Muscle of back (tissue), 3 donors: ENCODE measurements at regions not wholly inside any gene's neighbourhood (a gene's known extent, or its start where the extent isn't known, plus 50 kb on each side); places are given as distances from the start of the nearest gene placed in this dataset.
A peak's percentile ranks its signal among the peaks of the same experiment; 100 is the strongest.
"Not testable (repeated sequence)": the region's sequence is repeated elsewhere in the genome, so short reads cannot be mapped to it uniquely, and the experiment has no call there.

Source experiments
- DNase-seq, 3 donors: peaks; one replicate each; pipeline versions ENCODE4 v3.0.0 to v3.0.0-alpha.2; 2013

DNA sequence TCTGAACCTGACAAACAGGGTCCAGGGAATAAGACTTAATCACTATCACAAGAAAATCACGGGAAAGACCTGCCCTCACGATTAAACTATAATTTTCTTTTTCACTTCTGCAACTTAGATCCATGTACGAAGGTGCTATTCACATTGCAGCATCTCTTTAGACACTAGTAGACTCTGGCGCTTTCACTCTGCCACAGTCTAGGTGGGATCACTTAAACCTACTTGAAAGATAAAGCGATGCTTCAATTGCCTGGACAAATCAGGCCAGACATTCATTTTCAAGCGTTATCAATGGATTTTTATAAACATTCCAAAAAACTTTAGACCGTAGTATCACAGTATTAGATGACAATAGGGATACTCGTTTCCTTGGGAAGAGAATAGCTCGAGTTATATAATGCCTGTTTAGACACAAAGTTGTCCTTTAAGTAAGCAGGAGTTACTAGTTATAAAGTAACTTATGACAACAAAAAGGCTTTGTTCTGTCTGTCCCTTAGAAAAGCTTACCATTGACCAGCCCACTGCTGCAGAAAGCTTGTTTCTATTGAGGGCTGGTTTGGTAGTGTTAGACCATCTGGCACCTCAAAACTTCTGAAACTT is 367.3 kb downstream of the UTRN start:
- DNase-seq, result no peak

DNA sequence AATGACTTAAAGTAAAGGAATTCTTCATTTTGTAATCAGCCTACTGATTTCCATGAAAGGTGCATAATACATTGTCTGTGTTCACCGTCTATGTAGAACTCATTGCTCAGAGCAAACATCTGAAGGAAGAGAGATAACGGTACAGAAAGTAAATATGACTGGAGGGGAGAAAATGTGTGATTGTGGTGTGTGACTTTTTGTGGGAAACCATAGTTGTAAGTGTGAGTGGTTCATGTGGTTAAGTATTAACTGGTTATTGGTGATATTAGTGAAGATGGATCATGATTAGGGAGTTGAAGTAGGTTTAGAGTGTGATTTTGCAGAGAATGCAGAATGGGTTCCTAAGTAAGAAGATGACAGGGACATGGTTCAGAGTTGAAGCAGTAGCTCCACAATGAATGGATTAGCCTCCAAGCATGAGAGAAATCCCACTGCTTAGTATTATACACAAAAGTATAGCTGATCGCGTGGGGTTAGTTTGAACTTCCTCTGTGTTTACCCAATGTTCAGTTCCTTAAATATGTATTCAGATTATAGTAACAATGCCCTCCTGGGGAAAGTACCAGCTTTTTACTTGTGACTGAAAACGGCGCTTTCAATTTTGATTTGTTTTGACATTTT is 368.9 kb downstream of the UTRN start:
- DNase-seq, result no peak

DNA sequence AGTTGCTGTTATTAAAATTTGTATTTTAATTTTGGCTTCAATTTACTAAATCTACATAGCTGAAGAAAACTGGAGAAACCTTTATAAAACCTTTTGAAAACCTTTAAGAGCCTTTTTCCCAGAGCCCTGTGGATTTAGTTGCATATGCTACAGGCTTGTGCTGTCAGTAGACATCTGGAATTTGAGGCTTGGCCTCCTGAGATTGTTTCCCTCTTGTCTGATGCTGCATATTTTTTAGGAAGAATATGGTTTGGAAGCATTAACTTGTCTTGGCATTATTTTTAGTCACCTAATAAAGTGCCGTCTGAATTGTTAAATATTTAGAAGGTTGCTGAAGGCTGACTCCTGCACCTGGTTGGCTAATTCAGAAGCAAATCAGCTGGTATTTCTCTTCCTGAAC is 369.4 kb downstream of the UTRN start:
- peak in 1 of 3 donors; percentile 36 for DNase-seq

DNA sequence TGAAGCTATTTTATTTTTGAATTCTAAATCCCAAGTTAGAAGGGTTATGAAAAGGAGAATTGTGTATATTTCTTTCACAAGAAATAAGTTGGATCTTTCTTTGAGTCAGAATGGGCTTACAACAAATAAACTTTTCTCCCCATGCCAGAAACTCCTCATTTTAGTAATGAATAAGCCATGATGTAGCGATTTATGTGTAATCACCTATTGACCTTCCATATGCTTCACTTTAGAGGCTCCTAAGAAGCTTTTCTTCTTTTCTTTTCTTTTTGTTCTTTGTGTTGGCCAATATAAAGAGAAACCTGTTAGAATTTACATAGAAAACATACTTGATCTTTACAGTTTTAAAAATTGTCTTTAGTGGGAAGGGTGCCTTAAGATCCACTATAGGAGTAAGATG is 370.2 kb downstream of the UTRN start:
- no peak for DNase-seq

DNA sequence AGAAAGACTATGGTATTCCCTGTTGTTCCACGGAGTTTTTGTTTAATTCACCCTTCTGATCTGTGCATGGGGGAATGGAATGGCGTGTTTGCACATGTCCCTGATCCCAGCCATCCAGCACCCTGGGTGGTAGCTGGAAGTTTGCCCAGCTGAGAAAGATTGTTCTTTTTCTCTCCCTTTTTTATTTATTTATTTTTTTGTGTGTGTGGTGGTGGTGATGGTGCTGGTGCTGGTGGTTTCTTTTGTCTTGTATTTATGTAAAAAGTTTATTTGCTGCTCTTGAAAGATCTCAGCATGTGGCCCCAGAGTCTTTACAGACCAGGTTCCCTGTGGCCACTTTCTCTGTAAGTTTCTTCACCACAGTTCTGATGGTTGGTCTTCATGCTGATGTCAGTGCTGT is 372.6 kb downstream of the UTRN start:
- DNase-seq, result no peak

DNA sequence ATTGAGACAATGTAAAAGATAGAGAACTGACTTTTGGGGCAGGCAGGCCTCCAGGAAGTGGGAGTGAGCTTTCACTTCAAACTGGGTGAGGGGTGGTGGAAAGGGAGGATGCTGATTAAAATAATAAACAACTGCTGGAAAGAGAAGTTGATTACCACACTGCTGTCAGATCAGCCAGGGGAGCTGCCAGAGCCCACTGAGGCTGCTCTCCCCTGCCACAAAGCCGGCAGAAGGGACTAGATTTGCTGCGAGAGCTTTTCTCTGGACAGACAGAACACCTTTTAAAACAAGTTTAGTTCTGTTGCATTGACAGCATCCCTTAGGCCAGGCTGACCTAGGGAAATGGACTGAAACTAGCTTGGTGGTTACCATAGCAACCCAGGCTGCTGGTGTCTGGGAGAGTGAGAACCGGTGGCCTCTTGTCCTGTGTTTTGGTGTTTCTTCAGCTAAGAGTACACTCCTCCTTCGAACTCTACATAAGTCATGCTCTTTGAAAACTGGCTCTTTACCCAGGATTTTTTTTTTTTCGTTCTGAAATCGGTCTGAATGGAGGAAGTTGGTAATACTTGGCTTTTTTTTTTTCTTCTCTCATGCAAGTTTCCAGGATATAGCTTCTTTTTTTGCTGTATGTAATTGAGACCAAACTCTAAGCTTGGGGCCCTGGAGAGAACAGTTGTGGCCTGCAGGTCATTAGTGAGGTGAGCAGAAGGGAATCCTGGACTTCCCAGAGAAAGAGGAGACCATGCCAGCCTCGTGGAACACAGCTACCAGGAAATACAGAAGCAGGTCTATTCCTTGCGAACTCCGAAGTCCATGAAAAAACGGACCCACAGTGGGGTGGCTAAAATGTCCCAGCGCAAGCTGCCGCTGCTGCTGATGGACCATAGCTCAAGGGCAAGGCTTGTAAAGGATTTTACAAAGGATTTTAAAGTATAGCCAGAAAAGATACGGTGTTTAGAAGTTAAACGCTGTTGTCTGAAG is 374.4 kb downstream of the UTRN start:
- DNase-seq, result peak; percentile 16 to 74 (median 46)

DNA sequence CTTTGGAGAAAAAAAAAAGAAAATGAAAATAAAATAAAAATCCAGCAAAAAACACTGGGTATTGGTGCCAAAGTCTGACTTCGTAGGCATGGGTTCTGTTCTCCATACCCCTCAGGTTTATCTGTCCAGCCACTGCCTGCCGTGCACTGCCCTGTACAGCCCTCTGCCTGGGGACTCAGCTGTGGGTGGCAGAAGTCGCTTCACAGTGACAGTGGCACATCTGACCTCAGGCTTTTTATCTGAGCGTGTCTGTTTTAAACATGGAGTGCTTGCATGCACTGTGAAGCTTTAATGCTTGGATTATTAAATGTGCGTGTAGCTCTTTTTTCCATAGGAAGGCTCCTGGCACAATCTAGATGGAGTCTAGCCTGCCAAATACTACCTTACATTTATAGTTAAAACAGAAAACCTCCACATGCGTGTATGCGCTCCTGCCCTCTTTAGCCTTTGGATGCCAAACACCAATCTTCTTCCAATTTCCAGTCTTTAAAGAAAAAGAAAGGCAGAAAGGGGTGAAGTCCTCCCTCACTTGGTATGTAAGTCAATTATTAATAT is 375.5 kb downstream of the UTRN start:
- peak in 2 of 3 donors; percentile 19 to 56 for DNase-seq

DNA sequence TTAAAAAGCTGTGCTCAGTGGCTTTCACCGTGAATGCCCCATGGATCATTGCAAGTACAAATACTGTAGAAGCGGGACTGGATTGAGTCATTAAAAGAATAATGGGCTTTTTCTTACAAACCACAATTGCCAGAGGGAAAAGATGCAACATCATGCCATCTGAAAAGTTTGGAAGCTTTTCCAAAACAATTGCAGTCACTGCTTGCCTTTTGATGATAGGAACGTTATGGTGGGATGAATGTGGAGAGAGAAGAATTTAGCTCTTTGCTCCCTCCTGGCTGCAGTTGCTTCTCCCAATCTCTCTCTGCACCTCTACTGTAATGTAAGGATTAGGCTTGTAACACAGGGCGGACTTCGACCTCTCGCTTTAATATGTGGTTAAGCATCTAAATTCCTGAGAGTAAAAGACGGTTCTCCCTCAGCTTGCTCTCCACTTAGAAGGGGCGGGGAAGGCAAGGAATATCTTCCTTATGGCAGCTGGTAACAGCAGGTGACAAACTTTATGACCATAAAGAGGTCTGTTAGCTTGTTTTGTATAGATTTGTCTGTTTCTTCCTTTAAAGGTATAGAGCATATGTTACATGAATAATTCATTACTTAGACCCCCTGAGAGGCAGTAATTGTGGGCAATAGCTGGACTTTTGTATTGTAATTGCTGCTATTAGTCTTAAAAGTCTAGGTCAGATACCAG is 376.1 kb downstream of the UTRN start:
- DNase-seq, result no peak

DNA sequence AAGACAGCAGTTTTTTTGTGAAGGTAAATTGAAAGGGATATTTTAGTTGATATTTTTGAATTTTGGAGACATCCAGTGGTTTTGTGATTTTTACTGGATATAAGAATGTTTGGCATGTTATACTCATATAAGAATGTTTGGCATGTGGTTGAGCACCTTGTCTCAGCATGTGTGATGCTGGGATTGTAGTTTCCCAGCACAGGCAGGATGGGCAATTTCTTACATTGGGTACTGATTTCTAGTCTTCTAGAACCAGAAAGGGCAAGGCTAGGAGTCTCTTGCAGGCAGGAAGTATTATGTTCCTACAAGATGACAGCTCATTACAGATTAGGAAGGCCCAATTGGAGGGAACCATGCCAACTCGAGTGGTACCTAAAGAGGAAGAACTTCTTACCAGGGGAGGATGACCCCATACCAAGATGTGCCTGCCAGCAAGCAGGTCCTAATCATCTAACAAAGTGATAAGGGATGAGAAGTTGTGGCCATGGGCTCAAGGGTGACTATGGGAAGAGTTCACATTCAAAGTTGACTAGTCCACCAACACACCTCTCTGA is 377.8 kb downstream of the UTRN start:
- no peak for DNase-seq

DNA sequence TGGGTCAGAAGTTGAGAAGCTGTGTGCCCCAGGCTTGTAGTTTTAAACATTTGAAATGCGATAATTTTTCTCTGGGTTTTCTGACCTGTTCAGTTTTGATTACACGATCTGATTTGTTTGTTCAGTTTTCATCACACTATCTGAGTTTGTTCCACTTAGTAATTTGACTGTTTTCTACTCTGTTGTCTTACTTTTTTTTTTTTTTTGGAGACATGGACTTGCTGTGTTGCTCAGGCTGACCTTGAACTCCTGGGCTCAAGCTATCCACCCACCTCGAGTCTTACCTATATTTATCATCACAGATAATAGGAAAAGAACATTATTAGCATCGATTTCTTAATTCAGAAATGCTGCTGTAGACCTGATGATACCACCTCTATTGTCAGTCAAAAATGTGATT is 379.1 kb downstream of the UTRN start:
- DNase-seq, result no peak

DNA sequence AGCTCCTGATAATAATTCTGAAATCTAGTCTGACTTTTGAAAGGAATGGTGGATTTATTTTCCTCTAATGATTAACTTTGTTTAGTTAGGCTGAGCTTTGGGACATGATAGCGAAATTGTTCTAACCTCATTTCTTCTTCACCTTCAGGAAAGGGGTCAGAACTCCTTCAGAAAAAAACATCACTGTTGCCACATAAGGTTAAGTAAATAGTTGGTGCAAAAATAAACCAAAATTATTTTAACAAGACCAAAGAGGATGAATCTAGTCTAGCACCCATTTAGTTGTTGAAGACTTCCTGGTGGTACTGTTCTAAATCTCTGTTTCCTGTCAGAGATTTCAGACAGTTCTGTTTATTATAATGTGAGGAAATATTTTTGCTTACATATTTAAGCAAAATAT is 379.8 kb downstream of the UTRN start:
- DNase-seq, result no peak

DNA sequence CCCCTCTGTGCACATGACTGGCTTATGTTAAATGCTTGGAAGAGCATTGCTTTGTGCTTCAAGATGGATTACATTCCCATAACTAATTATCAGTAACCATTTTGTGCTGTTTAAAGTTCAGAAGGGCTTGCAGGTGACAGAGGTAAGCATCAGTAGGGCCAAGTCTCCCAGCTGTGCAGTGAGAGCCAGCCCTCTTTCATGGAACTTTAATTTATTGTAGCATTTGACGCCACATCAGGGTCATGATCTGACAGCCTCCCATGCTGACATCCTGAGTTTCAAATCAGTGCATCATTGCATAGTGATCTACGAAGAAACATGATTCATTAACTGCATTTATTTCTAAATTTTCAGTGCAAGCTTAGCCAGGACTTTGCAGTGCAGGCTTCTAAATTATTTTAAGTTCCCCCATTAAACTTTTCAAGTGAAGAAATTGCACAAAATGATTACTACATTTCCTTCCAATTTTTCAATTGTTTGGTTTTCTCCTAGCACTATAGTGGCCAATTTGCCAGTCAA is 380.9 kb downstream of the UTRN start:
- no peak for DNase-seq

DNA sequence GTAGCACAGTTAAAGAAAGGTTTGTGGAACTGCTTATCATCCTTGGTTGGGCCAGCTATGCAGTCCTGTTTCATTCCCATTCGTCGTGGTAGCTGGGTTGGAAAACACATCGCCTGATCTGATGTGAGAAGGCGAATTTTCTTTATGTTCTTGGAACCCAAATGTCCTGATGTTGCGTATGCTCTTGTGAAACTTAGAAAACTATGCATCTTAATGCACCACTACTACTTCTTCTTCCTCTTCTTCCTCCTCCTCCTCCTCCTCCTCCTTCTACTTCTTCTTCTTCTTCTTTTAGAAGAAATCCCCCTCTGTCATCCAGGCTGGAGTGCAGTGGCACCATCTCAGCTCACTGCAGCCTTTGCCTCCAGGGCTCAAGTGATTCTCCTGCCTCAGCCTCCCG is 381.6 kb downstream of the UTRN start:
- DNase-seq, result no peak

DNA sequence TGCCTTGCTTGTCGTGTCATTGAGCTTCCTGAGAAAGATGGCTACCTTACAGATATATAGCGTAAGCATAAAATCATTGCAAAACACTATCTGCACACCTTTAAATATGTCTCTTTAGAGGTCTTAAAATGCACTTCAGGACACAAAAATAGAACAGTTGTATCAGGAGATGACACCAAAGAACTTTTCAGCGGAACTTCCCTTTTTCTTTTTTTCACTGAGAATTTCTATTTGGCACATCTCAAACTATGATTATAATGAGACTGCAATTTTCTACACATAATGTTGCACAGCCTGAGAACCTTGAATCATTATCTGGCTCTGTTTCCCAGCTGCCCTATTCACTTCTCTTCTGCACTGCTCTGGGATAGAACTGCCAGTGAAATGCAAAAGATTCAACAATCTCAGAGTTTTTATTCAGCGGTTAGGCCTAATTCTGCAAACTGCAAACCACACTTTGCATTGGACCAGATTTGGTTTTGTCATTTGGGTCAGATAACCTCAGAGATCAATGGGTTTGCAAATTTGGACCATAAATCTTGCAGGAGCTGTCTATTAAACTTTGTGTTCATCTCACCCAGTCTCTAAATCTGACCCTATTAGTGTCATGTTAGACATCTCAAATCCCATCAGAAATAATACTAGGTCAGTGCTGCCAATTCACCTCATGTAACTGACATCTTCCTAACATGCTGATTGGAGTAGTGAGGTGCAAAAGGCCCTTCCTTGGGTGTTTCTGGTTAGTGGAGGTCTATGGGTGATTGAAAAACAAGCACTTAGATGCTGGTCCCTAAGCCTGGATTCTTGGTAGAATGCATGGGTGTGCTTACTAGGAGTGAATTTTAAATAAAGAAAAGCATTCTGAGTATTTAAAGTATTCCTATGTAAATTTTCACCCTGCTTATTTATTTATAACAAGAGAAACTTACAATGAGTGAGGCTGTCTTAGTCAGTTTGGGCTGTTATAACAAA is 382.7 kb downstream of the UTRN start:
- DNase-seq, result no peak

DNA sequence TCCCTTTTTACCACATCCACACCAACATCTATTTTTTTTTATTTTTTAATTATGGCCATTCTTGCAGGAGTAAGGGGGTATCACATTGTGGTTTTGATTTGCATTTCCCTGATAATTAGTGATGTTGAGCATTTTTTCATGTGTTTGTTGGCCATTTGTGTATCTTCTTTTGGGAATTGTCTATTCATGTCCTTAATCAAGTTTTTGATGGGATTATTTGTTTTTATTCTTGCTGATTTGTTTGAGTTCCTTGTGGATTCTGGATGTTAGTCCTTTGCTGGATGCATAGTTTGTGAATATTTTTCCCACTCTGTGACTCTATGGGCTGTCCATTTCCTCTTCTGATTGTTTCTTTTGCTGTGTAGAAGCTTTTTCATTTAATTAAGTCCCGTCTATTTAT is 385.1 kb downstream of the UTRN start:
- DNase-seq, result not testable (repeated sequence)

DNA sequence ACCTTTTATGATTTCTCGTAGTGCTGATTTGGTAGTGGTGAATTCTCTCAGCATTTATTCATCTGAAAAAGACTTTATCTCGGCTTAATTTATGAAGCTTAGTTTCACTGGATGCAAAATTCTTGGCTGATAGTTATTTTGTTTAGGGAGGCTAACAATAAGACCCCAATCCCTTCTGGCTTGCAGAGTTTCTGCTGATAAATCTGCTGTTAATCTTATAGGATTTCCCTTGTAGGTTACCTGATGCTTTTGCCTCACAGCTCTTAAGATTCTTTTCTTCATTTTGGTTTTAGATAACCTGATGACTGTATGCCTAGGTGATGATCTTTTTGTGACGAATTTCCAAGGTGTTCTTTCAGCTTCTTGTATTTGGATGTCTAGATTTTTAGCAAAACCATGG is 388.7 kb downstream of the UTRN start:
- DNase-seq, result no peak

DNA sequence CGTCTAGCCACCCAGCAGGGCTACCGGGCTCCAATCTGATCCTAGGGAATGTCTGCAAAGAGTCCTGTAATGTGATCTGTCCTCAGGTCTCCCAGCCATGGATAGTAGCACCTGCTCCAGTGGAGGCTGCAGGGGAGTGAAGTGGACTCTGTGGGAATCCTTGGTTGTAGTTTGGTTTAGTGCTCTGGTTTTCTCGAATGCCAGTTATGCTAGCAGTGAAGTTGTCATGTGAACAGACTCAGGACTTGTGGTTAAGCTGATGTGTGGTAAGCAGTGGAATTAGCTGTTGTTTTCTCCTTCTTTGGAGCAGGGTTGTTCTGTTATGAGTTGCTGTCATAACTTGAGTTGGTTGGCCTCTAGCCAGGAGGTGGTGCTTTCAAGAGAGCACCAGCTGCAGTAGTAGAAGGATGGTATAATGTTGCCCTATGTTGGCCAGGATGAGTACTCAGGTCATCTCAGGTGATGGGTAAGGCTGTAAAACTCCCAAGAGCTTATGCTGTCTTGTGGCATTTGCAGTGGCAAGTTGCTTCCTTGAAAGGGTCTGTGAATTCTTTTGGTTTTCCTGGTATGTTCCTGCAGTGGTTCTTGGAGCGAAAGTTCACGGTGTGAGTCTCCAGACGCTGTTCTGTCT is 390.2 kb downstream of the UTRN start:
- DNase-seq, result peak in 1 of 3 donors; percentile 53

DNA sequence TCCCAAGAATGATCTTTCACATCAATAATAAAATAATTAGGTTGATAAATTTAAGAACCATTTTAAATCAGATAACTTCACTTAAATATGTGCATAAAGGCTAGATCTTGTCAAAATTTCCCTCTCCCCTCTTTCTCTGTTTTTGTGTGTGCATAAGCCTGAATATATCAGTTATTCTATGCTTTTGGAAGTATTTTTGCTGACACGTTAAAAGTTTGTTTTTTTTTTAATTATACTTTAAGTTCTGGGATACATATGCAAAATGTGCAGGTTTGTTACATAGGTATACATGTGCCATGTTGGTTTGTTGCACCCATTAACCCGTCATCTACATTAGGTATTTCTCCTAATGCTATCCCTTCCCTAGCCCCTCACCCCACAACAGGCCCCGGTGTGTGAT is 391.2 kb downstream of the UTRN start:
- not testable (repeated sequence) for DNase-seq

DNA sequence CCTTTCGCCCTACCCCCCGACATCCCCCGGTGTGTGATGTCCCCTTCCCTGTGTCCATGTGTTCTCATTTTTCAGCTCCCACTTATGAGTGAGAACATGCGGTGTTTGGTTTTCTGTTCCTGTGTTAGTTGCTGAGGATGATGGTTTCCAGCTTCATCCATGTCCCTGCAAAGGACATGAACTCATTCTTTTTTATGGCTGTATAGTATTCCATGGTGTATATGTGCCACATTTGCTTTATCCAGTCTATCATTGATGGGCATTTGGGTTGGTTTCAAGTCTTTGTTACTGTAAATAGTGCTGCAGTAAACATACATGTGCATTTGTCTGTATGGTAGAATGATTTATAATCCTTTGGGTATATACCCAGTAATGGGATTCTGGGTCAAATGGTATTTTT is 392.1 kb downstream of the UTRN start:
- not testable (repeated sequence) for DNase-seq

DNA sequence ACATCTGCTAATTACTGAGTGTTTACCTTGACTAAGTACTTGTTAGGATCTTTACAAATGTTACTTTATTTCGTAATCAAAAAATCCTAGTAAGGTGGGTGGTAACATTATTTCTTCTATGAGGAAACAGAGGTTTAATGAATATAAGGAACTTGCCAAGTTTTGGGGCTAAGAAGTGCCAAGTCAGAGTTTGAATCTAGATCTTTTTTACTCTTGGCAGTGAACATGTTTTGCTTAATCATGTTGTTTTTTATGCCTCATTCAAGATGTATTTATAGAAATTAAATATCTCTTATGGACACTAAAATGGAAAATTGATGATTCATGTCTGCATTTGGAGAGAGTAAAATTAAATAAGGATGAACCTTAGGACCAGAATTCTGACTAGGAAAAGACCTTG is 393.7 kb downstream of the UTRN start:
- peak in 1 of 3 donors; percentile 37 for DNase-seq
